Prostate gland (tissue), 2 donors: ENCODE measurements at regions not wholly inside any gene's neighbourhood (a gene's known extent, or its start where the extent isn't known, plus 50 kb on each side); places are given as distances from the start of the nearest gene placed in this dataset.

Experiments used
- DNase-seq: peaks from one replicate; pipeline ENCODE4 v3.0.0-alpha.2; 2019; ENCODE audit warnings: low spot score
- H3K27ac ChIP-seq, 2 donors: fragments of 200-600 bp; sonication (generic); 2 replicates each; pipeline ENCODE4 v1.5.1; 2017 to 2019
- H3K27me3 ChIP-seq: fragments of 200-600 bp; sonication (generic); replicated peaks from 2 replicates; pipeline ENCODE4 v1.5.1; 2019; ENCODE audit not compliant: insufficient read depth
- H3K36me3 ChIP-seq, 2 donors: fragments of 200-600 bp; sonication (generic); 1 replicate in 1 of 2; 2 replicates in 1 of 2; pipeline versions ENCODE4 v1.5.1 to v1.8.1; 2017 to 2019
- H3K4me1 ChIP-seq: fragments of 200-600 bp; sonication (generic); replicated peaks from 2 replicates; pipeline ENCODE4 v1.5.1; 2019
- H3K4me3 ChIP-seq, 2 donors: fragments of 200-600 bp; sonication (generic); 2 replicates each; pipeline ENCODE4 v1.5.1; 2017 to 2019
- H3K9me3 ChIP-seq: fragments of 200-600 bp; sonication (generic); 2 replicates; pipeline ENCODE4 v1.5.1; 2017
- CTCF ChIP-seq, 4 experiments: fragments of 200-600 bp in 2 of 4; fragments of 450-650 bp in 2 of 4; sonication (generic) in 2 of 4; IDR thresholded peaks; 1 replicate in 3 of 4; 2 replicates in 1 of 4; pipeline ENCODE4 v1.5.1; 2016 to 2019; ENCODE audit warnings: antibody characterized with exemption in 4 of 4, mild to moderate bottlenecking in 2 of 4, moderate library complexity in 2 of 4
- POLR2A ChIP-seq: fragments of 450-650 bp; IDR thresholded peaks from one replicate; pipeline ENCODE4 v1.6.1; 2016; ENCODE audit warnings: antibody characterized with exemption, mild to moderate bottlenecking
- POLR2AphosphoS5 ChIP-seq: sonication (generic); formaldehyde crosslinking; IDR thresholded peaks from one replicate; pipeline ENCODE4 v1.6.1; 2017; ENCODE audit warnings: antibody characterized with exemption
- WGBS: methylation state at CpG from one replicate; pipeline ENCODE4 v1.1.5; 2018; 5-methylcytosine and 5-hydroxymethylcytosine counted together
- intact Hi-C: fragments of 100-400 bp; cut with DNase I; formaldehyde crosslinking; loops from one replicate; pipeline ENCODE4 v1.14.2; 2022

GRCh38 chr4:164193676-164194075 lies 560.3 kb upstream of the SMIM31 start:
- Histone ChIP-seq H3K36me3 (no peaks in the 10 kb centered on the region), H3K27me3 (no peaks in the 10 kb centered on the region), H3K9me3 (no peaks in the 10 kb centered on the region), H3K4me3 (no peak overlapping the region), H3K4me1 (no peaks in the 10 kb centered on the region), H3K27ac (no peak overlapping the region)
- no peak for TF ChIP-seq POLR2AphosphoS5
- intact Hi-C loops: no loop called here
- DNase-seq: no peak

- Histone ChIP-seq H3K4me3 (no peak overlapping the region), H3K9me3 (no peaks in the 10 kb centered on the region), H3K36me3 (no peaks in the 10 kb centered on the region), H3K4me1 (peaks cover 6% of the 10 kb centered on the region), H3K27me3 (no peaks in the 10 kb centered on the region), H3K27ac (no peak overlapping the region)
- intact Hi-C loops: no loop called here
- no peak for DNase-seq
- TF ChIP-seq POLR2AphosphoS5: no peak
- WGBS: 91% methylated on average over 18 of the region's 18 CpGs
Measured at GRCh38 chr4:164197556-164197955, 556.4 kb upstream of the SMIM31 start.

- Histone ChIP-seq H3K27me3 (no peaks in the 10 kb centered on the region), H3K9me3 (no peaks in the 10 kb centered on the region), H3K36me3 (no peaks in the 10 kb centered on the region), H3K4me1 (peaks cover 6% of the 10 kb centered on the region), H3K27ac (no peak overlapping the region), H3K4me3 (no peak overlapping the region)
- WGBS: 80% methylated on average over 4 of the region's 4 CpGs
- DNase-seq: no peak
- intact Hi-C loops: no loop called here
- TF ChIP-seq POLR2A (no peak), CTCF (IDR thresholded peaks at IDR 0.05) (no peak), POLR2AphosphoS5 (no peak)
Measured at GRCh38 chr4:164203476-164203875, 550.5 kb upstream of the SMIM31 start.

GRCh38 chr4:164204434-164204833 lies 549.5 kb upstream of the SMIM31 start:
- Histone ChIP-seq H3K9me3 (no peaks in the 10 kb centered on the region), H3K4me1 (peaks cover 6% of the 10 kb centered on the region), H3K27me3 (no peaks in the 10 kb centered on the region), H3K36me3 (no peaks in the 10 kb centered on the region), H3K27ac (no peak overlapping the region), H3K4me3 (no peak overlapping the region)
- no peak for TF ChIP-seq CTCF (IDR thresholded peaks at IDR 0.05)
- TF ChIP-seq POLR2AphosphoS5: no peak
- no peak for TF ChIP-seq POLR2A
- DNase-seq: no peak
- intact Hi-C loops: no loop called here

- Histone ChIP-seq H3K4me1 (no peaks in the 10 kb centered on the region), H3K36me3 (no peaks in the 10 kb centered on the region), H3K9me3 (no peaks in the 10 kb centered on the region), H3K27ac (no peak overlapping the region), H3K27me3 (no peaks in the 10 kb centered on the region), H3K4me3 (no peak overlapping the region)
- TF ChIP-seq CTCF (IDR thresholded peaks at IDR 0.05) (no peak), POLR2A (no peak), POLR2AphosphoS5 (no peak)
- intact Hi-C loops: no loop called here
- no peak for DNase-seq
- WGBS: 85% methylated on average over 5 of the region's 5 CpGs
Measured at GRCh38 chr4:164207460-164207859, 546.5 kb upstream of the SMIM31 start.

GRCh38 chr4:164210377-164210776 lies 543.6 kb upstream of the SMIM31 start:
- Histone ChIP-seq H3K9me3 (no peaks in the 10 kb centered on the region), H3K27ac (no peak overlapping the region), H3K27me3 (no peaks in the 10 kb centered on the region), H3K4me3 (no peak overlapping the region), H3K4me1 (no peaks in the 10 kb centered on the region), H3K36me3 (no peaks in the 10 kb centered on the region)
- TF ChIP-seq POLR2A (no peak), CTCF (IDR thresholded peaks at IDR 0.05) (no peak)
- WGBS: 24% methylated on average over 1 of the region's 1 CpG
- intact Hi-C loops: no loop called here
- no peak for DNase-seq
